K562 (cell line): ENCODE measurements at regions not wholly inside any gene's neighbourhood (a gene's known extent, or its start where the extent isn't known, plus 50 kb on each side); places are given as distances from the start of the nearest gene placed in this dataset.

Experiments
- ATAC-seq: fragments of 200-7000 bp; cut with Tn5 transposase; 3 replicates; pipeline ENCODE4 v1.9.1; 2020; ENCODE audit warnings: moderate library complexity
- BruUV-seq: library from RNA; stranded (reverse); fragments of 400-500 nt; replicated peaks from 2 replicates; lab custom pipeline; 2021; lab: Mats Ljungman, UMichigan
- CTCF ChIA-PET: fragments of 300-600 bp; formaldehyde crosslinking; extraction: SDS; loops from one replicate; lab custom pipeline; 2021; ENCODE audit warnings: low intra/inter-chr PET ratio; lab: Yijun Ruan, JAX
- POLR2A ChIA-PET: fragments of 300-600, 350-650 bp; sonication (Branson Sonifier 250); formaldehyde crosslinking; extraction: SDS; loops from one replicate; lab custom pipeline; 2021; ENCODE audit warnings: antibody characterized with exemption, inconsistent platforms; lab: Yijun Ruan, JAX
- DNase-seq, 4 experiments: peaks; one replicate each; pipeline versions ENCODE4 v3.0.0 to v3.0.0-alpha.2; 2011 to 2018; ENCODE audit warnings: low spot score in 3 of 4, mixed read lengths in 3 of 4; ENCODE audit errors: extremely low read depth in 1 of 4
- FAIRE-seq: peaks from 2 replicates; lab custom pipeline; 2011; peaks lifted over from hg19 to GRCh38; lab: Jason Lieb, UNC
- H2AFZ ChIP-seq: 2 replicates; pipeline ENCODE4 v1.6.0; 2011; ENCODE audit warnings: low read depth, low read length, control low read depth, inconsistent platforms
- H3K27ac ChIP-seq: fragments of 200-600 bp; 3 replicates; pipeline ENCODE4 v1.8.0; 2011; ENCODE audit warnings: low read depth, mild to moderate bottlenecking, control low read depth, inconsistent platforms, low read length, moderate library complexity, mixed read lengths; ENCODE audit errors: extremely low read depth
- H3K27me3 ChIP-seq, 2 experiments: fragments of 300-600 bp in 1 of 2; 2 replicates in 1 of 2; 3 replicates in 1 of 2; pipeline versions ENCODE4 v1.6.0 to v1.8.0; 2011; ENCODE audit warnings: inconsistent platforms in 2 of 2, low read length in 2 of 2, mild to moderate bottlenecking in 1 of 2, mixed read lengths in 1 of 2, moderate library complexity in 1 of 2; ENCODE audit not compliant: control insufficient read depth in 2 of 2, insufficient read depth in 2 of 2
- H3K36me3 ChIP-seq: fragments of 300-600 bp; 3 replicates; pipeline ENCODE4 v1.8.0; 2011; ENCODE audit warnings: mild to moderate bottlenecking, low read length, inconsistent platforms; ENCODE audit not compliant: control insufficient read depth, insufficient read depth
- H3K4me1 ChIP-seq, 2 experiments: fragments of 200-600 bp in 1 of 2; replicated peaks in 1 of 2; 2 replicates in 1 of 2; 3 replicates in 1 of 2; pipeline versions ENCODE4 v1.5.1 to v1.8.0; 2011; ENCODE audit warnings: inconsistent platforms in 2 of 2, low read length in 2 of 2, mild to moderate bottlenecking in 1 of 2, mixed read lengths in 1 of 2, moderate library complexity in 1 of 2; ENCODE audit not compliant: control insufficient read depth in 2 of 2, insufficient read depth in 2 of 2
- H3K4me2 ChIP-seq: 2 replicates; pipeline ENCODE4 v1.6.1; 2011; ENCODE audit warnings: low read length, control low read depth, inconsistent platforms, mixed read lengths; ENCODE audit not compliant: insufficient read depth
- H3K4me3 ChIP-seq: fragments of 200-600 bp; sonication (generic), shearing (Covaris generic); 2 replicates; pipeline ENCODE4 v1.5.1; 2016; ENCODE audit warnings: control low read depth, inconsistent platforms
- H3K79me2 ChIP-seq: fragments of 200-600 bp; 3 replicates; pipeline ENCODE4 v1.8.0; 2011; ENCODE audit warnings: low read length, inconsistent platforms; ENCODE audit not compliant: control insufficient read depth, insufficient read depth
- H3K9ac ChIP-seq, 2 experiments: 2 replicates each; pipeline versions ENCODE4 v1.6.0 to v1.6.1; 2011; ENCODE audit warnings: low read depth in 2 of 2, low read length in 2 of 2, control low read depth in 1 of 2, inconsistent platforms in 1 of 2, mild to moderate bottlenecking in 1 of 2, mixed read lengths in 1 of 2; ENCODE audit not compliant: insufficient read depth in 1 of 2
- H3K9me1 ChIP-seq: one replicate; pipeline ENCODE4 v1.6.0; 2011; ENCODE audit warnings: inconsistent platforms, mild to moderate bottlenecking, low read length, moderate library complexity; ENCODE audit not compliant: control insufficient read depth, insufficient read depth
- H3K9me3 ChIP-seq: replicated peaks from 2 replicates; pipeline ENCODE4 v1.5.1; 2011; ENCODE audit warnings: low read depth, low read length, inconsistent platforms; ENCODE audit not compliant: control insufficient read depth, insufficient read depth
- H4K20me1 ChIP-seq: replicated peaks from 2 replicates; pipeline ENCODE4 v1.6.1; 2011; ENCODE audit warnings: low read length, inconsistent platforms, mixed read lengths; ENCODE audit not compliant: control insufficient read depth, insufficient read depth
- ARID1B ChIP-seq: fragments of 450-650 bp; IDR thresholded peaks from 2 replicates; pipeline ENCODE4 v1.6.1; 2016; ENCODE audit warnings: antibody characterized with exemption, mild to moderate bottlenecking, inconsistent platforms
- DMBX1 ChIP-seq: fragments of 250-450 bp; sonication (Bioruptor Pico); IDR thresholded peaks from 2 replicates; pipeline ENCODE4 v1.8.0; 2022; ENCODE audit warnings: inconsistent platforms, mild to moderate bottlenecking, moderate library complexity, borderline replicate concordance
- ZFP30 ChIP-seq: fragments of 250-450 bp; sonication (Bioruptor Pico); IDR thresholded peaks from 2 replicates; pipeline ENCODE4 v1.8.0; 2022; ENCODE audit warnings: moderate library complexity, mild to moderate bottlenecking, inconsistent platforms, borderline replicate concordance
- WGBS: fragments of 100-300 bp; shearing (Covaris generic); methylation state at CpG from one replicate; pipeline ENCODE4 v1.1.6; 2016; ENCODE audit warnings: low coverage, mixed read lengths; ENCODE audit not compliant: insufficient coverage; ENCODE audit errors: missing lambda C conversion rate; 5-methylcytosine and 5-hydroxymethylcytosine counted together
- in situ Hi-C: fragments of 300-500 bp; cut with MboI; formaldehyde crosslinking; loops from 4 replicates; pipeline ENCODE4 v1.15.0; 2018; ENCODE audit warnings: inconsistent platforms, mixed read lengths
- intact Hi-C: fragments of 100-400 bp; cut with micrococcal nuclease; formaldehyde crosslinking; loops from 2 replicates; pipeline ENCODE4 v1.14.2; 2022
- TF ChIP-seq, protein P1 (sequence below): fragments of 250-450 bp; sonication (Bioruptor Pico); IDR thresholded peaks from 2 replicates; pipeline ENCODE4 v1.8.0; 2021; ENCODE audit warnings: moderate library complexity, mild to moderate bottlenecking, inconsistent platforms
- TF ChIP-seq, protein P2 (sequence below): fragments of 450-650 bp; formaldehyde crosslinking; IDR thresholded peaks from 2 replicates; pipeline ENCODE4 v1.4.0; 2022; ENCODE audit warnings: missing genetic modification characterization

DNA sequence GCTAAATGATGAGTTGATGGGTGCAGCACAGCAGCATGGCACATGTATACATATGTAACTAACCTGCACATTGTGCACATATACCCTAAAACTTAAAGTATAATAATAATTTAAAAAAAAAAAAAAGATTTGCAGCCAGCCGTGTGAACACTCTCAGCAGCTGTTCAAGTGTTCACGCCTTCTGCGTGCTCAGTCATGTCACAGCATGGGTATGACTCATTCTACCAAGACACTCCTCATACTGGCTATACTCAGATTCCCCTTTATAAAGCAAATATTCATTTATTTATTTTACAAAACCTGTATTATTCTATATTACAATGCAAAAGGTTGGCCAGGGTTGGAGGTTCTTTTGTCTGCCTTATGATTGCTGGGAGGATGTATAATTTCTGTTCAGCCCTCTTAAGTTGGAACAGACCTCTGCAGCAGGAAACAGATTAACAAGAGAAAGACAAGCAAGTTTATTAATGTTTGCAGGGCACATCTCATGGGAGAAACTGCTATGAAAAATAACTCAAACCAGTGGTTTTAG is 1230.6 kb upstream of the CHAC2 start (continued):
- TF ChIP-seq DMBX1 (CRISPR knock-in tag) (no peak), ARID1B (no peak), ZFP30 (CRISPR knock-in tag) (no peak)
- TF ChIP-seq, protein P1, sequence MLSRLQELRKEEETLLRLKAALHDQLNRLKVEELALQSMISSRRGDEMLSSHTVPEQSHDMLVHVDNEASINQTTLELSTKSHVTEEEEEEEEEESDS (CRISPR knock-in tag), result no peak

DNA sequence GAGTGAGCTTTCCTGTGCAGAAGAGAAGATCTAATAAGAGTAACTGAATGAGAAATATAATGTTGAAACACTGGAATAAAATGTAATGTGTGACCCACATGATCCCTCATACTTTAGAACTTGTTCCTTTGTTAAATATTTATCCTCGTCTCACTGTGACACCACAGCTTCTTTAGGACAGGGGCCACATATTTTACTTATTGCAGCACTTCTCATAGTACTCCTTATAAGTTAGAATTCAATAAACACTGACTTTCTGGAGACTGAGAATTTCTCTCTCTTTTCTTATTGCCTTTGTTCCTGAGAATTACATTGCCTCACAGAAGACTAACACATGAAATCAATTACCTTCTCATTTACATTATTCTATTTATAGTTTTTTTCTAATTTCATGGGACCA is 1234.6 kb upstream of the CHAC2 start:
- FAIRE-seq, result no peak
- no peak for ATAC-seq

More for the DNA sequence above, 1234.6 kb upstream of the CHAC2 start:
- POLR2A ChIA-PET, result no interaction called here
- CTCF ChIA-PET, result no interaction called here
- no peaks in the 10 kb centered on the region for H3K4me1 ChIP-seq
- intact Hi-C loops (no loop called here), in situ Hi-C loops (no loop called here)
- BruUV-seq, result no TSS peak
- no peaks in the 10 kb centered on the region; the same call in 1 of the 2 replicates for H3K9me3 ChIP-seq
- H3K4me2 ChIP-seq, result no peak overlapping the region
- H3K4me3 ChIP-seq, result no peak overlapping the region
- H3K79me2 ChIP-seq, result no peaks in the 10 kb centered on the region
- WGBS, result 6% methylated on average over 1 of the region's 1 CpG
- no peaks in the 10 kb centered on the region for H3K9me1 ChIP-seq
- H3K9ac ChIP-seq, result no peak overlapping the region
- no peak for DNase-seq
- H3K27me3 ChIP-seq, result no peaks in the 10 kb centered on the region
- H3K27ac ChIP-seq, result no peak overlapping the region
- H2AFZ ChIP-seq, result no peak overlapping the region
- TF ChIP-seq, protein P2, sequence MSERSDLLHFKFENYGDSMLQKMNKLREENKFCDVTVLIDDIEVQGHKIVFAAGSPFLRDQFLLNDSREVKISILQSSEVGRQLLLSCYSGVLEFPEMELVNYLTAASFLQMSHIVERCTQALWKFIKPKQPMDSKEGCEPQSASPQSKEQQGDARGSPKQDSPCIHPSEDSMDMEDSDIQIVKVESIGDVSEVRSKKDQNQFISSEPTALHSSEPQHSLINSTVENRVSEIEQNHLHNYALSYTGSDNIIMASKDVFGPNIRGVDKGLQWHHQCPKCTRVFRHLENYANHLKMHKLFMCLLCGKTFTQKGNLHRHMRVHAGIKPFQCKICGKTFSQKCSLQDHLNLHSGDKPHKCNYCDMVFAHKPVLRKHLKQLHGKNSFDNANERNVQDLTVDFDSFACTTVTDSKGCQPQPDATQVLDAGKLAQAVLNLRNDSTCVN (CRISPR knock-in tag), result no peak
- TF ChIP-seq, all 486 proteins: peak for 0
- no peaks in the 10 kb centered on the region for H4K20me1 ChIP-seq
- no peaks in the 10 kb centered on the region for H3K36me3 ChIP-seq
